GM19043 (cell line): ENCODE measurements at regions not wholly inside any gene's neighbourhood (a gene's known extent, or its start where the extent isn't known, plus 50 kb on each side); places are given as distances from the start of the nearest gene placed in this dataset.

ENCODE experiments used
- ATAC-seq: cut with Tn5 transposase; IDR thresholded peaks from one replicate; pipeline ENCODE4 v1.9.1; 2021; ENCODE audit warnings: low read depth; ENCODE audit not compliant: unreplicated experiment

GRCh38 chr2:8149985-8150539 is 531.8 kb upstream of the ID2 start:
- no peak for ATAC-seq

GRCh38 chr2:8151888-8152287 is 530.0 kb upstream of the ID2 start:
- no peak for ATAC-seq

- peak; percentile 100 for ATAC-seq
Observed at GRCh38 chr2:8152392-8153257, 529.2 kb upstream of the ID2 start.

GRCh38 chr2:8153258-8153718 is 528.6 kb upstream of the ID2 start:
- ATAC-seq, result peak; percentile 24

GRCh38 chr2:8154270-8154669 is 527.6 kb upstream of the ID2 start:
- ATAC-seq, result no peak

- no peak for ATAC-seq
Observed at GRCh38 chr2:8154936-8155335, 526.9 kb upstream of the ID2 start.

- no peak for ATAC-seq
Observed at GRCh38 chr2:8157621-8158430, 524.0 kb upstream of the ID2 start.

- ATAC-seq, result no peak
Observed at GRCh38 chr2:8158711-8159110, 523.1 kb upstream of the ID2 start.

- ATAC-seq, result no peak
Observed at GRCh38 chr2:8159211-8159965, 522.5 kb upstream of the ID2 start.

GRCh38 chr2:8159966-8160603 is 521.8 kb upstream of the ID2 start:
- no peak for ATAC-seq

- no peak for ATAC-seq
Observed at GRCh38 chr2:8160959-8161358, 520.9 kb upstream of the ID2 start.

GRCh38 chr2:8162552-8162951 is 519.3 kb upstream of the ID2 start:
- ATAC-seq, result no peak

GRCh38 chr2:8165550-8165949 is 516.3 kb upstream of the ID2 start:
- ATAC-seq, result no peak

- no peak for ATAC-seq
Observed at GRCh38 chr2:8168022-8168717, 513.7 kb upstream of the ID2 start.

GRCh38 chr2:8168876-8169424 is 512.9 kb upstream of the ID2 start:
- no peak for ATAC-seq

- no peak for ATAC-seq
Observed at GRCh38 chr2:8169443-8169842, 512.4 kb upstream of the ID2 start.

- no peak for ATAC-seq
Observed at GRCh38 chr2:8170552-8171327, 511.1 kb upstream of the ID2 start.

- ATAC-seq, result no peak
Observed at GRCh38 chr2:8171608-8172007, 510.2 kb upstream of the ID2 start.

- no peak for ATAC-seq
Observed at GRCh38 chr2:8172661-8173060, 509.2 kb upstream of the ID2 start.
